Loucy (cell line): ENCODE measurements at regions not wholly inside any gene's neighbourhood (a gene's known extent, or its start where the extent isn't known, plus 50 kb on each side); places are given as distances from the start of the nearest gene placed in this dataset.

Experiments
- CTCF ChIP-seq: fragments of 200-600 bp; sonication (generic); conservative IDR thresholded peaks from 2 replicates; pipeline ENCODE4 v1.5.1; 2014; ENCODE audit warnings: mild to moderate bottlenecking, antibody characterized with exemption, low read length
- EZH2phosphoT487 ChIP-seq: fragments of 200-600 bp; IDR thresholded peaks from 2 replicates; pipeline ENCODE4 v1.6.1; 2018; ENCODE audit warnings: antibody characterized with exemption, mild to moderate bottlenecking, moderate library complexity, borderline replicate concordance

- TF ChIP-seq CTCF, result no peak
- no peak for TF ChIP-seq EZH2phosphoT487
Measured at GRCh38 chr4:179145746-179146525, 1703.7 kb upstream of the AGA start.
